HFFc6 (cell line): ENCODE measurements at regions not wholly inside any gene's neighbourhood (a gene's known extent, or its start where the extent isn't known, plus 50 kb on each side); places are given as distances from the start of the nearest gene placed in this dataset.

Experiments used
- DNase-seq: peaks from one replicate; pipeline ENCODE4 v3.0.0-alpha.2; 2018
- H3K27ac Mint-ChIP-seq: 2 replicates; pipeline ENCODE4 v1.8.0; 2020; ENCODE audit warnings: mild to moderate bottlenecking, mixed read lengths
- H3K27me3 Mint-ChIP-seq: 2 replicates; pipeline ENCODE4 v1.8.0; 2021; ENCODE audit warnings: mild to moderate bottlenecking, moderate library complexity, mixed read lengths; ENCODE audit not compliant: insufficient read depth
- H3K36me3 Mint-ChIP-seq: 2 replicates; pipeline ENCODE4 v1.8.0; 2021; ENCODE audit warnings: low read depth, mixed read lengths
- H3K4me1 Mint-ChIP-seq: 2 replicates; pipeline ENCODE4 v1.8.0; 2020; ENCODE audit warnings: low read depth, mixed read lengths
- H3K4me3 Mint-ChIP-seq: 2 replicates; pipeline ENCODE4 v1.8.0; 2020; ENCODE audit warnings: mild to moderate bottlenecking, moderate library complexity, mixed read lengths
- H3K9me3 Mint-ChIP-seq: 2 replicates; pipeline ENCODE4 v1.8.0; 2020; ENCODE audit warnings: mild to moderate bottlenecking, mixed read lengths
- TF ChIP-seq, protein P1 (sequence below): fragments of 200-600 bp; sonication (generic); IDR thresholded peaks from 2 replicates; pipeline ENCODE4 v1.5.0; 2021; ENCODE audit warnings: antibody characterized with exemption, mild to moderate bottlenecking

DNA sequence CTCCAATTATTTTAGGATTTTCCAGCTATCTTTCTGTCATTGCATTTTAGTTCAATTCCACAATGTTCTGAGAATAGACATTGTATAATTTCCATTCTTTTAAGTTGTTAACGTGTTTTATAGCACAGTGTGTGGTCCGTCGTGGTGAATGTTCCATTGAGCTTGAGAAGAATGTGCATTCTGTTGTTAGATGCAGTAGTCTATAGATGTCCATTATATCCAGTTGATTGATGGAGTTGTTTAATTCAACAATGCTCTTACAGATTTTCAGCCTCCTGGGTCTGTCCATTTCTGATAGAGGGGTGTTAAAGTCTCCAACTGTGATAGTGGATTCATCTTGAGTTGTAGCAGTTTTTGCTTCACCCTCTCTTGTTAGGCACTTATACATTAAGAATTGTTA lies 1587.7 kb upstream of the NUDT12 start:
- peaks cover 30% of the 10 kb centered on the region for H3K9me3 Mint-ChIP-seq
- H3K4me1 Mint-ChIP-seq: no peaks in the 10 kb centered on the region
- H3K27ac Mint-ChIP-seq: no peak overlapping the region
- H3K4me3 Mint-ChIP-seq: no peak overlapping the region
- no peaks in the 10 kb centered on the region for H3K36me3 Mint-ChIP-seq
- H3K27me3 Mint-ChIP-seq: no peaks in the 10 kb centered on the region
- no peak for DNase-seq
- TF ChIP-seq, protein P1, sequence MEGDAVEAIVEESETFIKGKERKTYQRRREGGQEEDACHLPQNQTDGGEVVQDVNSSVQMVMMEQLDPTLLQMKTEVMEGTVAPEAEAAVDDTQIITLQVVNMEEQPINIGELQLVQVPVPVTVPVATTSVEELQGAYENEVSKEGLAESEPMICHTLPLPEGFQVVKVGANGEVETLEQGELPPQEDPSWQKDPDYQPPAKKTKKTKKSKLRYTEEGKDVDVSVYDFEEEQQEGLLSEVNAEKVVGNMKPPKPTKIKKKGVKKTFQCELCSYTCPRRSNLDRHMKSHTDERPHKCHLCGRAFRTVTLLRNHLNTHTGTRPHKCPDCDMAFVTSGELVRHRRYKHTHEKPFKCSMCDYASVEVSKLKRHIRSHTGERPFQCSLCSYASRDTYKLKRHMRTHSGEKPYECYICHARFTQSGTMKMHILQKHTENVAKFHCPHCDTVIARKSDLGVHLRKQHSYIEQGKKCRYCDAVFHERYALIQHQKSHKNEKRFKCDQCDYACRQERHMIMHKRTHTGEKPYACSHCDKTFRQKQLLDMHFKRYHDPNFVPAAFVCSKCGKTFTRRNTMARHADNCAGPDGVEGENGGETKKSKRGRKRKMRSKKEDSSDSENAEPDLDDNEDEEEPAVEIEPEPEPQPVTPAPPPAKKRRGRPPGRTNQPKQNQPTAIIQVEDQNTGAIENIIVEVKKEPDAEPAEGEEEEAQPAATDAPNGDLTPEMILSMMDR: no peak

DNA sequence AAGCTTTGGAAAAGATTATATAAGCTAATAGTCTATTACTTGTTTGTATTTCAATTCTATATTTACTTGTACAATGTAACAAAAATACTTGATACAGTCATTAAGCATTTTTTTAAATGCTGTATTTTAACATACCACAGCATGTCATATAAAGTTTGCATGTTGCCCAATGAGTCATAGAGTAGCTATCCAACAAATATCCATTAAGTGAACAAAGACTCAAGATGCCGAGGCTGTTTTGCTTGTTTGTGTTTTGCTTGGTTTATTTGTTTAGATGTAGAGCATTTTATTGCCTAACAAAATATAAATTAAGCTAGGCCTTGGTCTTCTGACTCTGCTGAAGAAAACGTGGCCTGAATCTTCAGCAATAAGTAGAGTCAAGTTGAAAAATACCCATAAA lies 1584.3 kb upstream of the NUDT12 start:
- no peak for DNase-seq
- no peaks in the 10 kb centered on the region for H3K4me1 Mint-ChIP-seq
- H3K27ac Mint-ChIP-seq: no peak overlapping the region

DNA sequence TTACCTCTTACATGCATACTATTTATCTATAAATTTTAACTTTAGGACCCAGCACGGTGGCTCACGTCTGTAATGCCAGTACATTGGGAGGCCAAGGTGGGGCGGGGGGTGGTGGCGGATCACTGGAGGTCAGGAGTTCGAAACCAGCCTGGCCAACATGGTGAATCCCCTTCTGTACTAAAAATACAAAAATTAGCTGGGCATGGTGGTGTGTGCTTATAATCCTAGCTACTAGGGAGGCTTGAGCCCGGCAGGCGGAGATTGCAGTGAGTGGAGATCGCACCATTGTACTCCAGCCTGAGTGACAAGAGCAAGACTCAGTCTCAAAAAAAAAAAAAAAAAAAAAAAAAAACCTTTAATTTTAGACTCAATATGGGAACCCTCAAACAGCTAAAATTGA lies 1582.6 kb upstream of the NUDT12 start:
- TF ChIP-seq, protein P1: no peak
- Mint-ChIP-seq H3K4me3 (no peak overlapping the region), H3K27ac (no peak overlapping the region), H3K27me3 (no peaks in the 10 kb centered on the region), H3K36me3 (no peaks in the 10 kb centered on the region), H3K9me3 (peaks cover 4% of the 10 kb centered on the region; the same call in 1 of the 2 replicates), H3K4me1 (no peaks in the 10 kb centered on the region)
- DNase-seq: no peak

More for the DNA sequence above, 1584.3 kb upstream of the NUDT12 start:
- H3K36me3 Mint-ChIP-seq: no peaks in the 10 kb centered on the region
- no peak overlapping the region for H3K4me3 Mint-ChIP-seq
- H3K9me3 Mint-ChIP-seq: peaks cover 7% of the 10 kb centered on the region; the same call in 1 of the 2 replicates
- TF ChIP-seq, protein P1: no peak
- H3K27me3 Mint-ChIP-seq: no peaks in the 10 kb centered on the region

DNA sequence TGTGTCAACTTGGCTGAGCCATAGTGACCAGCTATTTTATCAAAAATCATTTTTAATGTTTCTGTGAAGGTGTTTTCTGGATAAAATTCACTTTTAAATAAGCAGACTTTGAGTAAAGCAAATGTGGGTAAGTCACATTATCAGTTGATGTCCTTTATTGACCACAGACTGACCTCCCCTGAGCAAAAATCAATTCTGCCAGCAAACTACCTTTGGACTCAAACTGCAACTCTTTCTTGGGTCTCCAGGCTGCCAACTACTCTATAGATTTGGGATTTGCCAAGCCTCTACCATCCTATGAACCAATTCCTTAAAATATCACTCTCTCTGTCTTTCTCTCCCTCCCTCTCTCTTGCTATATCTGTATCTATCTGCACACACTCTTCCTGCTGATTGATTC lies 1571.7 kb upstream of the NUDT12 start:
- TF ChIP-seq, protein P1: no peak
- Mint-ChIP-seq H3K9me3 (peaks cover 65% of the 10 kb centered on the region), H3K4me3 (no peak overlapping the region), H3K4me1 (no peaks in the 10 kb centered on the region), H3K36me3 (no peaks in the 10 kb centered on the region; the same call in none of the 2 replicates), H3K27ac (no peak overlapping the region), H3K27me3 (no peaks in the 10 kb centered on the region)
- no peak for DNase-seq

DNA sequence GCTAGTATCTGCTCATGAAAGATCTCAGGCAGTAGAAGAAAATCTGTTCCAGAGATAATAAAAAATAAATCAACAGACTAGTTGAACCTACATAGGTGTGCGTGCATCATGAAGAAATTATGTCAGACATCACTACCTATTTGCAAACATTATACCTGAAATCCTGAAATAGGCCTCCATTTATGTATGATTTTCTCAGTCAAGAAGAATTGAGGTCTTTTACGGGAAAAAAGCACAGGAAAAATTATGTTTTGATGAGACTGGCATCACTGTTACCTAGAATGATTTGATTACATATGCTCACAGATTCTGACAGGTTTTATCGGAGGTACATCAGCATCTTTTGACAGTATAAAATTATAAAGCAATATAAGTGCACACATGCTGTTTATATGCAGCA lies 1570.5 kb upstream of the NUDT12 start:
- Mint-ChIP-seq H3K9me3 (peaks cover 61% of the 10 kb centered on the region), H3K4me3 (no peak overlapping the region), H3K36me3 (no peaks in the 10 kb centered on the region; the same call in none of the 2 replicates), H3K4me1 (no peaks in the 10 kb centered on the region), H3K27me3 (no peaks in the 10 kb centered on the region), H3K27ac (no peak overlapping the region)
- DNase-seq: no peak
- TF ChIP-seq, protein P1: no peak

DNA sequence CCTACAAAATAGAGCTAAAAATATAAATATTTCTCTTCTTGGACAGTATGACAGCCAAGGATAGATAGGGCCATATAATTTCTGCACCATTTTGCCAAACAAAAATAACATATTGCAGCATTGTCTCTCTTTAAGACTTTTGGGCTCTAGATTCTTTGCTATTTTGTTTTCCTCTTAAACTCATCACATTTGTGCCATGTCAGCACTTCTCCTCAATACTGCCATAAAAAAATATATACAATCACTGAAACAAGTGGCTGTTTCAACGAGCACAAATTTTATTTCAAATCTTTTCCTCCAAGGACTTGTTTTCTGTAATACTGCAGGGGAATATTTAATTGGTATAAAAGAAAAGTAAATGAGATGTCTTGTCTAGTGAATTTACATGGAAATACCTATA lies 1570.0 kb upstream of the NUDT12 start:
- Mint-ChIP-seq H3K36me3 (no peaks in the 10 kb centered on the region; the same call in none of the 2 replicates), H3K9me3 (peaks cover 66% of the 10 kb centered on the region), H3K4me1 (no peaks in the 10 kb centered on the region), H3K4me3 (no peak overlapping the region), H3K27ac (no peak overlapping the region), H3K27me3 (no peaks in the 10 kb centered on the region)
- TF ChIP-seq, protein P1: no peak
- DNase-seq: no peak
